A673 (cell line): ENCODE measurements at regions not wholly inside any gene's neighbourhood (a gene's known extent, or its start where the extent isn't known, plus 50 kb on each side); places are given as distances from the start of the nearest gene placed in this dataset.

Experiments
- CTCF ChIP-seq: fragments of 300-800, 200-600 bp; sonication (generic); conservative IDR thresholded peaks from 2 replicates; pipeline ENCODE4 v1.5.1; 2017; ENCODE audit warnings: low read depth, mild to moderate bottlenecking, antibody characterized with exemption, low read length, moderate library complexity, mixed read lengths
- EZH2 ChIP-seq: fragments of 200-600 bp; sonication (generic); IDR thresholded peaks from 2 replicates; pipeline ENCODE4 v1.6.1; 2017; ENCODE audit warnings: borderline replicate concordance, low read depth, mild to moderate bottlenecking, mixed read lengths, antibody characterized with exemption, low read length; ENCODE audit not compliant: poor library complexity, severe bottlenecking

GRCh38 chr12:24084800-24085199, 135.3 kb upstream of the SOX5 start:
- TF ChIP-seq CTCF (no peak), EZH2 (no peak)
